B cell (primary cell): ENCODE measurements at regions not wholly inside any gene's neighbourhood (a gene's known extent, or its start where the extent isn't known, plus 50 kb on each side); places are given as distances from the start of the nearest gene placed in this dataset.

Source experiments
- ATAC-seq: fragments of 200-7000 bp; cut with Tn5 transposase; one replicate; pipeline ENCODE4 v1.10.0; 2021; ENCODE audit warnings: low read depth, mild to moderate bottlenecking, moderate number of reproducible peaks, moderate library complexity
- CTCF ChIA-PET: fragments of 350-600 bp; sonication (Branson Sonifier 250); formaldehyde crosslinking; loops from one replicate; lab custom pipeline; 2021; ENCODE audit warnings: antibody characterized with exemption, inconsistent platforms; lab: Charles Lee
- POLR2A ChIA-PET: fragments of 350-600 bp; sonication (Branson Sonifier 250); formaldehyde crosslinking; loops from one replicate; lab custom pipeline; 2021; ENCODE audit warnings: antibody characterized with exemption; lab: Charles Lee
- DNase-seq: peaks from one replicate; pipeline ENCODE4 v3.0.0; 2013
- H2AFZ ChIP-seq: 2 replicates; pipeline ENCODE4 v1.6.1; 2012; ENCODE audit warnings: mild to moderate bottlenecking, low read depth, low read length; ENCODE audit not compliant: insufficient read depth, poor library complexity, severe bottlenecking
- H3K27ac ChIP-seq, 2 donors: 1 replicate in 1 of 2; 2 replicates in 1 of 2; pipeline ENCODE4 v1.5.1; 2012 to 2013; ENCODE audit warnings: low read length in 2 of 2, mild to moderate bottlenecking in 2 of 2, moderate library complexity in 1 of 2
- H3K27me3 ChIP-seq, 4 experiments: fragments of 200-600 bp in 1 of 4; sonication (generic) in 1 of 4; replicated peaks in 1 of 4; 1 replicate in 2 of 4; 2 replicates in 2 of 4; pipeline versions ENCODE4 v1.6.1 to v1.7.0; 2013 to 2016; ENCODE audit warnings: low read length in 3 of 4, mild to moderate bottlenecking in 2 of 4, mixed read lengths in 1 of 4, moderate library complexity in 1 of 4; ENCODE audit not compliant: insufficient read depth in 4 of 4, control insufficient read depth in 3 of 4; ENCODE audit errors: control extremely low read depth in 1 of 4
- H3K36me3 ChIP-seq, 2 experiments: replicated peaks in 1 of 2; 1 replicate in 1 of 2; 2 replicates in 1 of 2; pipeline versions ENCODE4 v1.6.1 to v1.7.1; 2013; ENCODE audit warnings: low read length in 1 of 2; ENCODE audit not compliant: insufficient read depth in 2 of 2, control insufficient read depth in 1 of 2; ENCODE audit errors: control extremely low read depth in 1 of 2, extremely low read depth in 1 of 2
- H3K4me1 ChIP-seq, 2 donors: fragments of 200-600 bp in 1 of 2; sonication (generic) in 1 of 2; 1 replicate in 1 of 2; 2 replicates in 1 of 2; pipeline versions ENCODE4 v1.5.1 to v1.6.1; 2013 to 2017; ENCODE audit warnings: low read length in 2 of 2; ENCODE audit not compliant: control insufficient read depth in 2 of 2, insufficient read depth in 2 of 2
- H3K4me2 ChIP-seq: replicated peaks from 2 replicates; pipeline ENCODE3; 2012; ENCODE audit warnings: mild to moderate bottlenecking, low read depth, low read length; ENCODE audit not compliant: poor library complexity, severe bottlenecking
- H3K4me3 ChIP-seq, 5 experiments: fragments of 200-600 bp in 1 of 5; sonication (generic) in 1 of 5; 1 replicate in 3 of 5; 2 replicates in 2 of 5; pipeline versions ENCODE4 v1.5.1 to v1.7.0; 2011 to 2016; ENCODE audit warnings: low read length in 4 of 5, mild to moderate bottlenecking in 4 of 5, low read depth in 2 of 5, control low read depth in 1 of 5, moderate library complexity in 1 of 5; ENCODE audit not compliant: insufficient read depth in 1 of 5; ENCODE audit errors: control extremely low read depth in 1 of 5, extremely low read depth in 1 of 5
- H3K79me2 ChIP-seq: fragments of 200-600 bp; sonication (generic); one replicate; pipeline ENCODE4 v1.6.0; 2016; ENCODE audit warnings: low read length; ENCODE audit not compliant: control insufficient read depth, insufficient read depth
- H3K9ac ChIP-seq: fragments of 200-600 bp; sonication (generic); 2 replicates; pipeline ENCODE4 v1.6.1; 2017; ENCODE audit warnings: mild to moderate bottlenecking, low read length, moderate library complexity
- H3K9me3 ChIP-seq, 3 donors: one replicate each; pipeline versions ENCODE4 v1.6.1 to v1.7.1; 2013; ENCODE audit warnings: low read length in 2 of 3; ENCODE audit not compliant: control insufficient read depth in 2 of 3, insufficient read depth in 1 of 3; ENCODE audit errors: control extremely low read depth in 1 of 3
- H4K20me1 ChIP-seq: 2 replicates; pipeline ENCODE4 v1.6.0; 2012; ENCODE audit warnings: mild to moderate bottlenecking, low read length; ENCODE audit not compliant: insufficient read depth, control insufficient read depth, poor library complexity, severe bottlenecking
- H3K27ac Mint-ChIP-seq: one replicate; pipeline ENCODE4 v1.8.0; 2021; ENCODE audit warnings: mixed read lengths
- H3K27me3 Mint-ChIP-seq: one replicate; pipeline ENCODE4 v1.8.0; 2021; ENCODE audit warnings: mixed read lengths
- H3K4me1 Mint-ChIP-seq: one replicate; pipeline ENCODE4 v1.8.0; 2021; ENCODE audit warnings: mixed read lengths
- H3K4me3 Mint-ChIP-seq: one replicate; pipeline ENCODE4 v1.8.0; 2021; ENCODE audit warnings: mixed read lengths
- H3K9me3 Mint-ChIP-seq: one replicate; pipeline ENCODE4 v1.8.0; 2022; ENCODE audit warnings: mixed read lengths; ENCODE audit not compliant: insufficient read depth
- EZH2 ChIP-seq: IDR thresholded peaks from 2 replicates; pipeline ENCODE4 v1.6.1; 2012; ENCODE audit warnings: borderline replicate concordance, low read depth, mild to moderate bottlenecking, moderate library complexity, low read length; ENCODE audit not compliant: insufficient read depth, poor library complexity, severe bottlenecking
- WGBS: methylation state at CpG from one replicate; pipeline ENCODE4 v1.1.5; 2013; ENCODE audit warnings: missing lambda C conversion rate; ENCODE audit not compliant: insufficient coverage; 5-methylcytosine and 5-hydroxymethylcytosine counted together
- intact Hi-C: fragments of 100-400 bp; cut with micrococcal nuclease; formaldehyde crosslinking; loops from one replicate; pipeline ENCODE4 v1.10.0; 2022
- TF ChIP-seq, protein P1 (sequence below): fragments of 200-600 bp; IDR thresholded peaks from one replicate; pipeline ENCODE4 v1.8.0; 2022; ENCODE audit warnings: antibody characterized with exemption, mild to moderate bottlenecking

DNA sequence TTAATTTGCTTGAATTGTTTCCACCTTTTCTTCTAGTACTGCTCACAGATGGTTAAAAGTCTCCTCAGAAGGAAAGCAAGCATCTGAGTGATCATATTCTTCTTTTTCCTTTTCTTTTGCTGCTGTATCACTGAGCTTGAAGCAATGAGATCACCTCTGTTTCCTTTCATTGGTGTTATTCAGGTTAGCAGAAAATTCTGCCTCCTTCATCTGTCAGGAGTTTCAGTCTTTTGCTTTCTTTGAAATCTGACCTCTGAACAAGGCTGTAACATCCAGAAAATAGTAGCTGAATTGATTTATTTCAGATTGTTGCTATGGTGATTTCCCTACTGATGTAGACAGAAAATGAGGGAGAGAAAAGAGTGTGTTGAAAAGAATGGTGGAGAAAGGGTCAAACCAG lies 343.0 kb downstream of the MFSD1 start:
- Histone ChIP-seq H3K27me3 (no peaks in the 10 kb centered on the region), H3K4me3 (no peak overlapping the region), H3K79me2 (no peaks in the 10 kb centered on the region), H3K27ac (no peak overlapping the region), H2AFZ (no peak overlapping the region), H4K20me1 (no peaks in the 10 kb centered on the region), H3K4me1 (no peaks in the 10 kb centered on the region), H3K9ac (no peak overlapping the region), H3K4me2 (no peak overlapping the region), H3K9me3 (no peaks in the 10 kb centered on the region), H3K36me3 (no peaks in the 10 kb centered on the region)
- Mint-ChIP-seq H3K27me3 (no peaks in the 10 kb centered on the region), H3K4me1 (no peaks in the 10 kb centered on the region), H3K4me3 (no peak overlapping the region), H3K27ac (no peak overlapping the region), H3K9me3 (no peaks in the 10 kb centered on the region)
- no peak for DNase-seq
- no peak for TF ChIP-seq EZH2
- TF ChIP-seq, protein P1, sequence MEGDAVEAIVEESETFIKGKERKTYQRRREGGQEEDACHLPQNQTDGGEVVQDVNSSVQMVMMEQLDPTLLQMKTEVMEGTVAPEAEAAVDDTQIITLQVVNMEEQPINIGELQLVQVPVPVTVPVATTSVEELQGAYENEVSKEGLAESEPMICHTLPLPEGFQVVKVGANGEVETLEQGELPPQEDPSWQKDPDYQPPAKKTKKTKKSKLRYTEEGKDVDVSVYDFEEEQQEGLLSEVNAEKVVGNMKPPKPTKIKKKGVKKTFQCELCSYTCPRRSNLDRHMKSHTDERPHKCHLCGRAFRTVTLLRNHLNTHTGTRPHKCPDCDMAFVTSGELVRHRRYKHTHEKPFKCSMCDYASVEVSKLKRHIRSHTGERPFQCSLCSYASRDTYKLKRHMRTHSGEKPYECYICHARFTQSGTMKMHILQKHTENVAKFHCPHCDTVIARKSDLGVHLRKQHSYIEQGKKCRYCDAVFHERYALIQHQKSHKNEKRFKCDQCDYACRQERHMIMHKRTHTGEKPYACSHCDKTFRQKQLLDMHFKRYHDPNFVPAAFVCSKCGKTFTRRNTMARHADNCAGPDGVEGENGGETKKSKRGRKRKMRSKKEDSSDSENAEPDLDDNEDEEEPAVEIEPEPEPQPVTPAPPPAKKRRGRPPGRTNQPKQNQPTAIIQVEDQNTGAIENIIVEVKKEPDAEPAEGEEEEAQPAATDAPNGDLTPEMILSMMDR, result no peak
- ChIA-PET CTCF (no interaction called here), POLR2A (no interaction called here)
- ATAC-seq, result no peak
- intact Hi-C loops, result no loop called here

DNA sequence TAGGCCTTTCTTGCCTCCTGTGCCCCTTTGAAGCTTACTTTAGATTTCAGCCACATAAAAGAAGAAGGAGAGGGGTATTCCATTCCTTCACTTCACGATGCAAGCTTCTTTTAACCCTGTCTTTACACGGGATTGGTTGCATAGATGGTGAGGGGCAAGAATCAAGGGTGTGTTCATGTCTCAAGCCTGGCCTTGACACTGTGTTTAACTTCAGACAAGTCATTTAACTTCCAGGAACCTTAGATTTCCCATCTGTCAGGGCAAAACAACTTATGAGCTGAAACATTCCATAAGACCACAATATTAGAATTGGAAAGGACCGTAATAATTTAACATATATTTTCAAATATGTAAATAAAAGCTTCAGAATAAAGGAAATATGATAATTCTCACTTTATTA lies 344.5 kb downstream of the MFSD1 start:
- Mint-ChIP-seq H3K4me1 (no peaks in the 10 kb centered on the region), H3K27ac (no peak overlapping the region), H3K9me3 (no peaks in the 10 kb centered on the region), H3K27me3 (no peaks in the 10 kb centered on the region), H3K4me3 (no peak overlapping the region)
- Histone ChIP-seq H3K79me2 (no peaks in the 10 kb centered on the region), H3K9me3 (no peaks in the 10 kb centered on the region), H3K4me1 (no peaks in the 10 kb centered on the region), H2AFZ (no peak overlapping the region), H4K20me1 (no peaks in the 10 kb centered on the region), H3K27me3 (no peaks in the 10 kb centered on the region), H3K27ac (no peak overlapping the region), H3K36me3 (no peaks in the 10 kb centered on the region), H3K4me2 (no peak overlapping the region), H3K9ac (no peak overlapping the region), H3K4me3 (no peak overlapping the region)
- TF ChIP-seq, protein P1, result no peak
- no peak for TF ChIP-seq EZH2
- intact Hi-C loops, result no loop called here
- DNase-seq (no peak), ATAC-seq (no peak)
- POLR2A ChIA-PET, result no interaction called here
- WGBS, result no CpG with 5 or more reads among the region's 3 CpGs
- CTCF ChIA-PET, result no interaction called here
